ENCODE measurements at regions not wholly inside any gene's neighbourhood (a gene's known extent, or its start where the extent isn't known, plus 50 kb on each side); places are given as distances from the start of the nearest gene placed in this dataset.

GRCh38 chr1:87185077-87185476 lies 143.6 kb upstream of the LMO4 start:
- WGBS, 2 experiments (ENCODE audit: extremely low coverage in 2 of 2, insufficient read length in 1 of 2): no CpG with 5 or more reads among the region's 4 CpGs
- no peak overlapping the region for H3K23ac ChIP-seq (ENCODE audit: low read depth, low read length)
- H3K14ac ChIP-seq (replicated peaks; ENCODE audit: low read depth, low read length): no peak overlapping the region
- TF ChIP-seq MAFK (IDR thresholded peaks at IDR 0.05; ENCODE audit: low read depth, low read length) (no peak), POLR2A (IDR thresholded peaks at IDR 0.05; ENCODE audit: low read depth, low read length) (no peak), SMC3 (IDR thresholded peaks at IDR 0.05; ENCODE audit: low read depth, low read length) (no peak), ELK1 (IDR thresholded peaks at IDR 0.05; ENCODE audit: borderline replicate concordance, low read depth, low read length) (no peak), MAZ (IDR thresholded peaks at IDR 0.05; ENCODE audit: borderline replicate concordance, low read depth, low read length) (no peak), NFE2L2 (IDR thresholded peaks at IDR 0.05; ENCODE audit: low read depth, low read length) (no peak), RAD21 (IDR thresholded peaks at IDR 0.05; ENCODE audit: low read length) (no peak), MXI1 (IDR thresholded peaks at IDR 0.05; ENCODE audit: borderline replicate concordance, low read depth, low read length) (no peak), CEBPB (IDR thresholded peaks at IDR 0.05; ENCODE audit: low read depth, low read length) (no peak), BHLHE40 (IDR thresholded peaks at IDR 0.05; ENCODE audit: low read depth, low read length) (no peak), RFX5 (IDR thresholded peaks at IDR 0.05; ENCODE audit: low read depth, low read length) (no peak), RCOR1 (IDR thresholded peaks at IDR 0.05; ENCODE audit: insufficient replicate concordance, low read length) (no peak), CHD1 (IDR thresholded peaks at IDR 0.05; ENCODE audit: low read depth, low read length) (no peak), USF2 (IDR thresholded peaks at IDR 0.05; ENCODE audit: low read depth, low read length) (no peak), FOS (IDR thresholded peaks at IDR 0.05; ENCODE audit: low read depth, low read length) (no peak)
- TF ChIP-seq, protein P1, sequence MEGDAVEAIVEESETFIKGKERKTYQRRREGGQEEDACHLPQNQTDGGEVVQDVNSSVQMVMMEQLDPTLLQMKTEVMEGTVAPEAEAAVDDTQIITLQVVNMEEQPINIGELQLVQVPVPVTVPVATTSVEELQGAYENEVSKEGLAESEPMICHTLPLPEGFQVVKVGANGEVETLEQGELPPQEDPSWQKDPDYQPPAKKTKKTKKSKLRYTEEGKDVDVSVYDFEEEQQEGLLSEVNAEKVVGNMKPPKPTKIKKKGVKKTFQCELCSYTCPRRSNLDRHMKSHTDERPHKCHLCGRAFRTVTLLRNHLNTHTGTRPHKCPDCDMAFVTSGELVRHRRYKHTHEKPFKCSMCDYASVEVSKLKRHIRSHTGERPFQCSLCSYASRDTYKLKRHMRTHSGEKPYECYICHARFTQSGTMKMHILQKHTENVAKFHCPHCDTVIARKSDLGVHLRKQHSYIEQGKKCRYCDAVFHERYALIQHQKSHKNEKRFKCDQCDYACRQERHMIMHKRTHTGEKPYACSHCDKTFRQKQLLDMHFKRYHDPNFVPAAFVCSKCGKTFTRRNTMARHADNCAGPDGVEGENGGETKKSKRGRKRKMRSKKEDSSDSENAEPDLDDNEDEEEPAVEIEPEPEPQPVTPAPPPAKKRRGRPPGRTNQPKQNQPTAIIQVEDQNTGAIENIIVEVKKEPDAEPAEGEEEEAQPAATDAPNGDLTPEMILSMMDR (conservative IDR thresholded peaks at IDR 0.05; ENCODE audit: low read depth, low read length): no peak
- in situ Hi-C loops (cut with MboI; ENCODE audit: low sequenced_read_pairs): no loop called here
- H3K4ac ChIP-seq (ENCODE audit: low read depth, low read length): no peak overlapping the region
- no peak overlapping the region for H3K4me2 ChIP-seq (ENCODE audit: low read depth, low read length)
- intact Hi-C loops (cut with micrococcal nuclease): no loop called here
- no peak overlapping the region for H2BK20ac ChIP-seq (ENCODE audit: low read depth, low read length)
- H4K91ac ChIP-seq (ENCODE audit: insufficient read depth, low read depth, low read length): no peak overlapping the region
- DNase-seq (no peak), ATAC-seq (ENCODE audit: low read depth) (no peak)
- no peaks in the 10 kb centered on the region for H3K79me1 ChIP-seq (ENCODE audit: low read depth in 1 of 2, low read length in 2 of 2)
- no peak overlapping the region for H2AK9ac ChIP-seq (replicated peaks; ENCODE audit: low read depth, low read length, poor library complexity)
- H3K4me3 ChIP-seq (ENCODE audit: insufficient read depth, low read depth, low read length): no peak overlapping the region
- no peak overlapping the region for H2BK5ac ChIP-seq (ENCODE audit: low read depth, low read length, poor library complexity, severe bottlenecking)
- no peak overlapping the region for H2AFZ ChIP-seq (replicated peaks; ENCODE audit: low read length, poor library complexity)
- H3K9ac ChIP-seq (ENCODE audit: low read depth, low read length): no peak overlapping the region
- no peak overlapping the region for H4K5ac ChIP-seq (ENCODE audit: low read depth, low read length)
- CTCF ChIA-PET: interaction anchor here (0.6 kb wide), 3 partner anchors 72 to 1665 kb away, joined by 3 to 4 read pairs (median 3); no protein-coding TSS in a partner anchor
- dilution Hi-C loops (cut with HindIII; ENCODE audit: low sequenced_read_pairs, unreplicated experiment): no loop called here
- H3K36me3 ChIP-seq (ENCODE audit: control insufficient read depth, insufficient read depth, low read length): no peaks in the 10 kb centered on the region
- no peaks in the 10 kb centered on the region for H4K20me1 ChIP-seq (ENCODE audit: insufficient read depth, low read length)
- no peaks in the 10 kb centered on the region for H3K9me3 ChIP-seq (ENCODE audit: control insufficient read depth, insufficient read depth, low read length)
- no peak overlapping the region for H2BK120ac ChIP-seq (ENCODE audit: low read depth, low read length)
- no peaks in the 10 kb centered on the region; the same call in 1 of the 2 replicates for H3K27me3 ChIP-seq (ENCODE audit: control insufficient read depth, insufficient read depth, low read length)
- H4K8ac ChIP-seq (ENCODE audit: low read depth in 2 of 2, low read length in 2 of 2): no peak overlapping the region
- POLR2A ChIA-PET (ENCODE audit: unreplicated experiment): no interaction called here
- no peak overlapping the region for H3K27ac ChIP-seq (ENCODE audit: insufficient read depth, low read length)
- no peak overlapping the region for H2BK15ac ChIP-seq (ENCODE audit: low read depth, low read length)
- no peaks in the 10 kb centered on the region for H3K4me1 ChIP-seq (ENCODE audit: control insufficient read depth, insufficient read depth, low read length)
- H3K9me1 ChIP-seq (ENCODE audit: insufficient read depth, low read length): no peaks in the 10 kb centered on the region
- no TSS peak for BruUV-seq (replicated peaks)
- H2AK5ac ChIP-seq (ENCODE audit: low read depth, low read length): no peak overlapping the region
- no peak overlapping the region for H3K56ac ChIP-seq (ENCODE audit: extremely low read depth, insufficient read depth, low read length)
- H3K18ac ChIP-seq (ENCODE audit: low read depth, low read length): no peak overlapping the region

Data from IMR-90 (cell line).